ENCODE measurements at regions not wholly inside any gene's neighbourhood (a gene's known extent, or its start where the extent isn't known, plus 50 kb on each side); places are given as distances from the start of the nearest gene placed in this dataset.
"Not testable (repeated sequence)": the region's sequence is repeated elsewhere in the genome, so short reads cannot be mapped to it uniquely, and the experiment has no call there.

GRCh38 chr7:112678626-112679025 lies 111.6 kb downstream of the TMEM168 start:
- no peak for DNase-seq (ENCODE audit: low read depth)

- not testable (repeated sequence) for DNase-seq (ENCODE audit: low read depth)
Measured at GRCh38 chr7:112689466-112690177, 100.6 kb downstream of the TMEM168 start.

GRCh38 chr7:112692333-112692732 lies 97.9 kb downstream of the TMEM168 start:
- no peak for DNase-seq (ENCODE audit: low read depth)

GRCh38 chr7:112697211-112697610 lies 93.0 kb downstream of the TMEM168 start:
- not testable (repeated sequence) for DNase-seq (ENCODE audit: low read depth)

GRCh38 chr7:112699725-112700513 lies 90.3 kb downstream of the TMEM168 start:
- DNase-seq (ENCODE audit: low read depth), result no peak

GRCh38 chr7:112701456-112701855 lies 88.7 kb downstream of the TMEM168 start:
- no peak for DNase-seq (ENCODE audit: low read depth)

- no peak for DNase-seq (ENCODE audit: low read depth)
Measured at GRCh38 chr7:112707655-112708054, 82.5 kb downstream of the TMEM168 start.

- no peak for DNase-seq (ENCODE audit: low read depth)
Measured at GRCh38 chr7:112708236-112708635, 82.0 kb downstream of the TMEM168 start.
